SK-N-SH (cell line): ENCODE measurements at regions not wholly inside any gene's neighbourhood (a gene's known extent, or its start where the extent isn't known, plus 50 kb on each side); places are given as distances from the start of the nearest gene placed in this dataset.

ENCODE experiments used
- CTCF ChIA-PET: fragments of 300-600, 350-600 bp; formaldehyde crosslinking; extraction: SDS; loops from one replicate; lab custom pipeline; 2021; lab: Yijun Ruan, JAX
- POLR2A ChIA-PET: fragments of 350-600 bp; sonication (Branson Sonifier 250); formaldehyde crosslinking; extraction: SDS; loops from one replicate; lab custom pipeline; 2020; ENCODE audit warnings: antibody characterized with exemption, inconsistent platforms; lab: Yijun Ruan, JAX
- DNase-seq: peaks from one replicate; pipeline ENCODE4 v3.0.0; 2012
- H2AFZ ChIP-seq: fragments of 200-600 bp; sonication (generic); 2 replicates; pipeline ENCODE4 v1.8.1; 2016; ENCODE audit warnings: antibody characterized with exemption, mild to moderate bottlenecking, low read depth
- H3F3A ChIP-seq: fragments of 200-600 bp; sonication (generic); replicated peaks from 2 replicates; pipeline ENCODE3; 2016; ENCODE audit warnings: antibody characterized with exemption, mild to moderate bottlenecking; ENCODE audit not compliant: insufficient read depth
- H3K27ac ChIP-seq, 2 experiments: fragments of 200-500 bp in 1 of 2; fragments of 200-600 bp in 1 of 2; sonication (Bioruptor generic) in 1 of 2; sonication (generic), shearing (Covaris generic) in 1 of 2; 2 replicates each; pipeline versions ENCODE4 v1.5.1 to v1.6.1; 2014 to 2016; ENCODE audit warnings: low read depth in 2 of 2, inconsistent platforms in 1 of 2, low read length in 1 of 2, mild to moderate bottlenecking in 1 of 2, mixed read lengths in 1 of 2
- H3K27me3 ChIP-seq: fragments of 200-600 bp; sonication (generic), shearing (Covaris generic); 2 replicates; pipeline ENCODE4 v1.6.1; 2016; ENCODE audit warnings: mixed run types; ENCODE audit not compliant: insufficient read depth
- H3K36me3 ChIP-seq, 2 experiments: fragments of 200-500 bp in 1 of 2; fragments of 200-600 bp in 1 of 2; sonication (Bioruptor generic) in 1 of 2; sonication (generic) in 1 of 2; replicated peaks in 1 of 2; 2 replicates each; pipeline versions ENCODE3 to v1.5.1; 2014 to 2016; ENCODE audit warnings: low read length in 1 of 2, mild to moderate bottlenecking in 1 of 2; ENCODE audit not compliant: insufficient read depth in 2 of 2, control insufficient read depth in 1 of 2
- H3K4me1 ChIP-seq, 2 experiments: fragments of 200-500 bp in 1 of 2; fragments of 200-600 bp in 1 of 2; sonication (Bioruptor generic) in 1 of 2; sonication (generic), shearing (Covaris generic) in 1 of 2; 2 replicates each; pipeline versions ENCODE4 v1.5.1 to v1.6.1; 2014 to 2016; ENCODE audit warnings: low read depth in 1 of 2, low read length in 1 of 2, mixed run types in 1 of 2; ENCODE audit not compliant: insufficient read depth in 2 of 2, control insufficient read depth in 1 of 2
- H3K4me2 ChIP-seq: fragments of 200-600 bp; sonication (generic), shearing (Covaris generic); 2 replicates; pipeline ENCODE4 v1.6.1; 2017; ENCODE audit warnings: mixed run types
- H3K4me3 ChIP-seq, 2 experiments: fragments of 200-500 bp in 1 of 2; fragments of 200-600 bp in 1 of 2; sonication (Bioruptor generic) in 1 of 2; sonication (generic), shearing (Covaris generic) in 1 of 2; 2 replicates each; pipeline versions ENCODE4 v1.5.1 to v1.8.1; 2014 to 2016; ENCODE audit warnings: low read depth in 2 of 2, inconsistent platforms in 1 of 2, low read length in 1 of 2, mild to moderate bottlenecking in 1 of 2, mixed read lengths in 1 of 2, moderate library complexity in 1 of 2
- H3K79me2 ChIP-seq: fragments of 200-600 bp; sonication (generic); 2 replicates; pipeline ENCODE4 v1.8.1; 2017; ENCODE audit warnings: mild to moderate bottlenecking; ENCODE audit not compliant: insufficient read depth
- H3K9ac ChIP-seq: fragments of 200-600 bp; sonication (generic); 2 replicates; pipeline ENCODE4 v1.6.1; 2017; ENCODE audit warnings: mixed run types
- H3K9me2 ChIP-seq: fragments of 200-600 bp; sonication (generic); 2 replicates; pipeline ENCODE4 v1.6.1; 2017; ENCODE audit warnings: mixed run types
- H3K9me3 ChIP-seq: fragments of 200-600 bp; sonication (generic); 2 replicates; pipeline ENCODE4 v1.6.1; 2017; ENCODE audit warnings: mixed run types, mild to moderate bottlenecking, moderate library complexity
- H4K20me1 ChIP-seq: fragments of 200-600 bp; sonication (generic); 2 replicates; pipeline ENCODE4 v1.6.1; 2017; ENCODE audit warnings: mild to moderate bottlenecking, mixed run types; ENCODE audit not compliant: insufficient read depth
- CHD2 ChIP-seq: fragments of 150-350 bp; IDR thresholded peaks from 2 replicates; pipeline ENCODE4 v1.6.1; 2018; ENCODE audit warnings: low read length; ENCODE audit not compliant: partially characterized antibody
- FOSL2 ChIP-seq: IDR thresholded peaks from 2 replicates; pipeline ENCODE4 v1.4.0; 2012; ENCODE audit warnings: low read depth, mild to moderate bottlenecking, moderate library complexity, borderline replicate concordance
- FOXJ3 ChIP-seq: sonication (generic); formaldehyde crosslinking; IDR thresholded peaks from 2 replicates; pipeline ENCODE4 v1.5.1; 2020; ENCODE audit warnings: mild to moderate bottlenecking, missing genetic modification reagents
- GABPA ChIP-seq: IDR thresholded peaks from 2 replicates; pipeline ENCODE4 v1.4.0; 2012; ENCODE audit warnings: low read depth, mild to moderate bottlenecking
- IRF3 ChIP-seq: fragments of 150-350 bp; IDR thresholded peaks from 2 replicates; pipeline ENCODE4 v1.6.1; 2016; ENCODE audit warnings: mild to moderate bottlenecking, low read depth, low read length
- JUND ChIP-seq: IDR thresholded peaks from 2 replicates; pipeline ENCODE4 v1.4.0; 2012
- MAX ChIP-seq: IDR thresholded peaks from 2 replicates; pipeline ENCODE4 v1.4.0; 2012; ENCODE audit warnings: low read depth
- MXI1 ChIP-seq: IDR thresholded peaks from 2 replicates; pipeline ENCODE4 v1.6.1; 2012; ENCODE audit warnings: mild to moderate bottlenecking, low read depth, low read length, improper control_type of control experiment
- RAD21 ChIP-seq: IDR thresholded peaks from 2 replicates; pipeline ENCODE4 v1.6.1; 2012; ENCODE audit warnings: mild to moderate bottlenecking, low read length
- RFX5 ChIP-seq: IDR thresholded peaks from 2 replicates; pipeline ENCODE4 v1.6.1; 2012; ENCODE audit warnings: mild to moderate bottlenecking, improper control_type of control experiment, low read length
- RXRA ChIP-seq: IDR thresholded peaks from 2 replicates; pipeline ENCODE4 v1.4.0; 2012; ENCODE audit warnings: low read depth, mild to moderate bottlenecking, borderline replicate concordance
- SIN3A ChIP-seq: IDR thresholded peaks from 2 replicates; pipeline ENCODE4 v1.6.1; 2012; ENCODE audit warnings: low read depth, mild to moderate bottlenecking, low read length, moderate library complexity, borderline replicate concordance
- ZBTB33 ChIP-seq: IDR thresholded peaks from 2 replicates; pipeline ENCODE4 v1.4.0; 2012; ENCODE audit warnings: low read depth, borderline replicate concordance
- WGBS: methylation state at CpG from one replicate; pipeline ENCODE4 v1.1.6; 2017; ENCODE audit warnings: low lambda C conversion rate; 5-methylcytosine and 5-hydroxymethylcytosine counted together

- H3K36me3 ChIP-seq, result no peaks in the 10 kb centered on the region
- H3K4me3 ChIP-seq, result no peak overlapping the region
- TF ChIP-seq FOSL2, result peak; percentile 23; the same call in 1 of the 2 replicates
- no peak for TF ChIP-seq RXRA
- TF ChIP-seq JUND, result peak; percentile 45
- no peaks in the 10 kb centered on the region for H3K27me3 ChIP-seq
- WGBS, result 41% methylated on average over 6 of the region's 6 CpGs
- H3K4me1 ChIP-seq, result 0 out of 4 replicates have a peak, but pooled peaks cover 0 to 4% of the 10 kb centered on the region in 2 experiments
- no peaks in the 10 kb centered on the region for H3K79me2 ChIP-seq
- no peak overlapping the region for H3K27ac ChIP-seq
- no peak for DNase-seq
- H3K9ac ChIP-seq, result no peak overlapping the region
- no peaks in the 10 kb centered on the region for H3K9me2 ChIP-seq
- H2AFZ ChIP-seq, result no peak overlapping the region
- CTCF ChIA-PET, result no interaction called here
- no peak overlapping the region for H3K4me2 ChIP-seq
- H3F3A ChIP-seq, result peaks cover 8% of the 10 kb centered on the region
- H3K9me3 ChIP-seq, result peaks cover 14% of the 10 kb centered on the region; the same call in 1 of the 2 replicates
- POLR2A ChIA-PET, result no interaction called here
- no peaks in the 10 kb centered on the region for H4K20me1 ChIP-seq
These were observed 199.3 kb upstream of the PDE4D start for GRCh38 chr5:60092671-60093422.

GRCh38 chr5:60086583-60086982 is 193.1 kb upstream of the PDE4D start:
- no peak for TF ChIP-seq RXRA
- no peak for TF ChIP-seq IRF3
- TF ChIP-seq ZBTB33, result no peak
- no peak for TF ChIP-seq RAD21
- TF ChIP-seq MAX, result no peak
- TF ChIP-seq JUND, result no peak
- no peak for TF ChIP-seq SIN3A
- TF ChIP-seq CHD2, result no peak
- no peak for TF ChIP-seq MXI1
- no peak for TF ChIP-seq RFX5
- TF ChIP-seq GABPA, result no peak
- TF ChIP-seq FOXJ3 (CRISPR knock-in tag), result no peak
- H2AFZ ChIP-seq, result no peak overlapping the region
- H3F3A ChIP-seq, result no peaks in the 10 kb centered on the region
- no peaks in the 10 kb centered on the region for H3K36me3 ChIP-seq
- ChIA-PET POLR2A (no interaction called here), CTCF (interaction anchor here (0.6 to 1.2 kb wide), 2 partner anchors 9 kb away, joined by 3 read pairs; no protein-coding TSS in a partner anchor)
- H3K9ac ChIP-seq, result no peak overlapping the region
- H3K9me2 ChIP-seq, result no peaks in the 10 kb centered on the region
- no peak overlapping the region for H3K4me2 ChIP-seq
- H3K4me1 ChIP-seq, result no peaks in the 10 kb centered on the region
- H3K4me3 ChIP-seq, result no peak overlapping the region
- no peaks in the 10 kb centered on the region for H3K79me2 ChIP-seq
- H3K27me3 ChIP-seq, result no peaks in the 10 kb centered on the region
- H3K27ac ChIP-seq, result no peak overlapping the region
- H4K20me1 ChIP-seq, result no peaks in the 10 kb centered on the region
- peaks cover 22% of the 10 kb centered on the region; the same call in 1 of the 2 replicates for H3K9me3 ChIP-seq
- peak; percentile 27 for DNase-seq
